GM12878 (cell line): ENCODE measurements at regions not wholly inside any gene's neighbourhood (a gene's known extent, or its start where the extent isn't known, plus 50 kb on each side); places are given as distances from the start of the nearest gene placed in this dataset.

Source experiments
- ATAC-seq: fragments of 200-7000 bp; cut with Tn5 transposase; 3 replicates; pipeline ENCODE4 v1.9.1; 2020; ENCODE audit warnings: mild to moderate bottlenecking, moderate library complexity
- BruUV-seq: library from RNA; stranded (reverse); fragments of 400-500 nt; replicated peaks from 2 replicates; lab custom pipeline; 2021; lab: Mats Ljungman, UMichigan
- CTCF ChIA-PET: fragments of 300-600 bp; sonication (Branson Sonifier 250); formaldehyde crosslinking; extraction: SDS; loops from one replicate; lab custom pipeline; 2021; ENCODE audit warnings: inconsistent platforms; lab: Yijun Ruan, JAX
- POLR2A ChIA-PET: fragments of 350-600 bp; formaldehyde crosslinking; extraction: SDS; loops from one replicate; lab custom pipeline; 2021; ENCODE audit warnings: inconsistent platforms; lab: Charles Lee
- RAD21 ChIA-PET: fragments of 300-600 bp; sonication (Branson Sonifier 250); formaldehyde crosslinking; loops from one replicate; lab custom pipeline; 2023; ENCODE audit warnings: antibody characterized with exemption; ENCODE audit not compliant: unreplicated experiment; lab: Charles Lee
- SMC1A ChIA-PET: fragments of 300-600 bp; sonication (Branson Sonifier 250); formaldehyde crosslinking; loops from one replicate; lab custom pipeline; 2023; ENCODE audit not compliant: unreplicated experiment, uncharacterized antibody; lab: Charles Lee
- DNase-seq: peaks from one replicate; pipeline ENCODE4 v3.0.0-alpha.2; 2011; ENCODE audit warnings: low read depth, low spot score
- FAIRE-seq: peaks from 3 replicates; lab custom pipeline; 2011; peaks lifted over from hg19 to GRCh38; lab: Jason Lieb, UNC
- H2AFZ ChIP-seq: 2 replicates; pipeline ENCODE4 v1.6.0; 2011; ENCODE audit warnings: low read depth, low read length, control low read depth; ENCODE audit not compliant: control insufficient read depth
- H3K27ac ChIP-seq: 2 replicates; pipeline ENCODE4 v1.5.1; 2011; ENCODE audit warnings: control low read depth; ENCODE audit not compliant: control insufficient read depth, insufficient read depth
- H3K27me3 ChIP-seq, 2 experiments: replicated peaks in 1 of 2; 2 replicates each; pipeline versions ENCODE4 v1.6.0 to v1.6.1; 2011; ENCODE audit warnings: low read length in 1 of 2; ENCODE audit not compliant: control insufficient read depth in 2 of 2, insufficient read depth in 2 of 2
- H3K36me3 ChIP-seq, 2 experiments: 2 replicates each; pipeline ENCODE4 v1.5.1; 2011; ENCODE audit warnings: low read length in 1 of 2; ENCODE audit not compliant: control insufficient read depth in 2 of 2, insufficient read depth in 2 of 2
- H3K4me1 ChIP-seq: 2 replicates; pipeline ENCODE4 v1.6.1; 2011; ENCODE audit warnings: mild to moderate bottlenecking, low read length, moderate library complexity, mixed read lengths; ENCODE audit not compliant: control insufficient read depth, insufficient read depth
- H3K4me2 ChIP-seq: 2 replicates; pipeline ENCODE4 v1.6.0; 2011; ENCODE audit warnings: control low read depth; ENCODE audit not compliant: control insufficient read depth, insufficient read depth
- H3K4me3 ChIP-seq: fragments of 200-600 bp; sonication (generic); 2 replicates; pipeline ENCODE4 v1.5.1; 2016
- H3K79me2 ChIP-seq: 2 replicates; pipeline ENCODE4 v1.6.0; 2011; ENCODE audit warnings: low read length; ENCODE audit not compliant: control insufficient read depth, insufficient read depth
- H3K9ac ChIP-seq: 2 replicates; pipeline ENCODE4 v1.8.0; 2011; ENCODE audit warnings: low read length, control low read depth, mixed read lengths; ENCODE audit not compliant: control insufficient read depth, insufficient read depth
- H3K9me3 ChIP-seq: replicated peaks from 3 replicates; pipeline ENCODE4 v1.5.1; 2011; ENCODE audit warnings: mild to moderate bottlenecking, low read length; ENCODE audit not compliant: control insufficient read depth, insufficient read depth
- H4K20me1 ChIP-seq: 2 replicates; pipeline ENCODE4 v1.6.0; 2011; ENCODE audit not compliant: control insufficient read depth, insufficient read depth
- ASH2L ChIP-seq: fragments of 300-600, 200-600 bp; sonication (generic); IDR thresholded peaks from 2 replicates; pipeline ENCODE4 v1.6.1; 2017; ENCODE audit warnings: low read depth, mild to moderate bottlenecking, borderline replicate concordance
- BCL11A ChIP-seq: IDR thresholded peaks from 2 replicates; pipeline ENCODE4 v1.6.1; 2011; ENCODE audit warnings: low read depth, low read length
- BHLHE40 ChIP-seq, 2 experiments: fragments of 450-650 bp in 1 of 2; IDR thresholded peaks; 2 replicates each; pipeline ENCODE4 v1.6.1; 2011 to 2017; ENCODE audit warnings: low read depth in 2 of 2, borderline replicate concordance in 1 of 2, improper control_type of control experiment in 1 of 2, low read length in 1 of 2, mild to moderate bottlenecking in 1 of 2
- CEBPB ChIP-seq, 2 experiments: fragments of 150-350 bp in 1 of 2; IDR thresholded peaks; 2 replicates each; pipeline ENCODE4 v1.6.1; 2012 to 2014; ENCODE audit warnings: low read depth in 2 of 2, low read length in 2 of 2, borderline replicate concordance in 1 of 2, inconsistent platforms in 1 of 2
- EED ChIP-seq: sonication (generic); IDR thresholded peaks from 2 replicates; pipeline ENCODE4 v1.6.1; 2016; ENCODE audit warnings: antibody characterized with exemption, low read depth
- ESRRA ChIP-seq: IDR thresholded peaks from 2 replicates; pipeline ENCODE4 v1.6.1; 2012; ENCODE audit warnings: mild to moderate bottlenecking, low read length, improper control_type of control experiment
- IRF5 ChIP-seq: fragments of 450-650 bp; IDR thresholded peaks from 2 replicates; pipeline ENCODE4 v1.6.1; 2017; ENCODE audit warnings: borderline replicate concordance
- NR2C1 ChIP-seq: fragments of 450-650 bp; IDR thresholded peaks from 2 replicates; pipeline ENCODE4 v1.6.1; 2017; ENCODE audit warnings: antibody characterized with exemption, mild to moderate bottlenecking, moderate library complexity
- PBX3 ChIP-seq: IDR thresholded peaks from 2 replicates; pipeline ENCODE4 v1.6.1; 2011; ENCODE audit warnings: mild to moderate bottlenecking, low read depth, low read length, moderate library complexity; ENCODE audit not compliant: insufficient replicate concordance
- RCOR1 ChIP-seq: conservative IDR thresholded peaks from 2 replicates; pipeline ENCODE4 v1.6.1; 2012; ENCODE audit warnings: low read depth, low read length, improper control_type of control experiment
- SIX5 ChIP-seq: IDR thresholded peaks from 2 replicates; pipeline ENCODE4 v1.6.1; 2011; ENCODE audit warnings: mild to moderate bottlenecking, low read depth, low read length, moderate library complexity; ENCODE audit not compliant: severe bottlenecking
- STAT1 ChIP-seq: fragments of 450-650 bp; conservative IDR thresholded peaks from 2 replicates; pipeline ENCODE4 v1.6.1; 2014; ENCODE audit warnings: antibody characterized with exemption, mild to moderate bottlenecking
- SUPT20H ChIP-seq: IDR thresholded peaks from 2 replicates; pipeline ENCODE4 v1.6.1; 2011; ENCODE audit warnings: low read depth, mild to moderate bottlenecking, low read length, moderate library complexity, borderline replicate concordance; ENCODE audit not compliant: control insufficient read depth
- ZNF622 ChIP-seq: fragments of 450-650 bp; IDR thresholded peaks from 2 replicates; pipeline ENCODE4 v1.6.1; 2017; ENCODE audit warnings: mild to moderate bottlenecking, inconsistent platforms
- ZZZ3 ChIP-seq: IDR thresholded peaks from 2 replicates; pipeline ENCODE4 v1.6.1; 2011; ENCODE audit warnings: low read depth; ENCODE audit not compliant: control insufficient read depth, insufficient read length
- WGBS: methylation state at CpG from one replicate; pipeline ENCODE4 v1.1.6; 2016; ENCODE audit warnings: low lambda C conversion rate; ENCODE audit not compliant: insufficient replicate concordance, insufficient coverage; ENCODE audit errors: missing lambda C conversion rate; 5-methylcytosine and 5-hydroxymethylcytosine counted together
- in situ Hi-C: fragments of 300-500 bp; cut with MboI; formaldehyde crosslinking; loops from 9 replicates; pipeline ENCODE4 v1.14.3; 2018; ENCODE audit warnings: mixed read lengths
- intact Hi-C: fragments of 100-400 bp; cut with micrococcal nuclease; formaldehyde crosslinking; loops from one replicate; pipeline ENCODE4 v1.14.2; 2022; ENCODE audit not compliant: unreplicated experiment
- TF ChIP-seq, protein P1 (sequence below): fragments of 450-650 bp; IDR thresholded peaks from 2 replicates; pipeline ENCODE4 v1.6.1; 2018; ENCODE audit warnings: mild to moderate bottlenecking, low read depth, moderate library complexity; ENCODE audit not compliant: partially characterized antibody
- TF ChIP-seq, protein P2 (sequence below): fragments of 450-650 bp; formaldehyde crosslinking; IDR thresholded peaks from 2 replicates; pipeline ENCODE4 v1.4.0; 2020; ENCODE audit warnings: mild to moderate bottlenecking, moderate library complexity

DNA sequence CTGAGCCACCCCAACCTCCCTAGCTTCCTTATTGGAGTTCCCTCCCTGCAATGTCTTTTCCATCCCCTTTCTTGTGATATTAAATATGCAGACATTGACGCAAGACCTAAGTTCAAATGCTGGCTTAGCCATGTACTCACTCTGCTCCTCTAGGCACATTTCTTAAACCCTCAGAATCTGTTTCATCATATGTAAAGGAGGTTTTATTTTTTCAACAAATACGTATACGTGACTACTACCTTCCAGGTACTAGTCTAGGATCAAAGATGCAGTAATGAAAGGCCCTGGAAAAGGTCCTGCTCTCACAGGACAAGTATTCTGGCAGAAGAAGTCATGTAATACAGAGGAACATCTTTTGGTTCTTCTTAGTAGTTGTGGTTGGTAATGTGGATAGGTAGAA, 98.6 kb downstream of the SIPA1L2 start:
- SMC1A ChIA-PET: no interaction called here
- Histone ChIP-seq H3K36me3 (no peaks in the 10 kb centered on the region), H3K4me3 (no peak overlapping the region), H3K9me3 (no peaks in the 10 kb centered on the region), H3K27me3 (no peaks in the 10 kb centered on the region; a peak in 2 of 4 replicates), H4K20me1 (no peaks in the 10 kb centered on the region), H3K27ac (no peak overlapping the region), H3K4me1 (no peaks in the 10 kb centered on the region), H3K79me2 (no peaks in the 10 kb centered on the region), H2AFZ (no peak overlapping the region), H3K9ac (no peak overlapping the region), H3K4me2 (no peak overlapping the region)
- in situ Hi-C loops (no loop called here), intact Hi-C loops (no loop called here)
- RAD21 ChIA-PET: no interaction called here
- no peak for ATAC-seq
- CTCF ChIA-PET: no interaction called here
- no peak for DNase-seq
- BruUV-seq: no TSS peak
- no peak for FAIRE-seq
- 37% methylated on average over 3 of the region's 3 CpGs for WGBS
- POLR2A ChIA-PET: no interaction called here
- TF ChIP-seq ESRRA (no peak), SIX5 (no peak), ZNF622 (no peak), NR2C1 (no peak), ZZZ3 (no peak), CEBPB (IDR thresholded peaks at IDR 0.05; ENCODE audit: borderline replicate concordance in 1 of 2, low read depth in 2 of 2, low read length in 2 of 2) (no peak), EED (no peak), BHLHE40 (IDR thresholded peaks at IDR 0.05; ENCODE audit: borderline replicate concordance in 1 of 2, low read depth in 2 of 2, low read length in 1 of 2) (no peak), BCL11A (no peak), IRF5 (no peak), RCOR1 (no peak), STAT1 (no peak), ASH2L (no peak), SUPT20H (no peak), PBX3 (no peak)
- TF ChIP-seq, protein P1, sequence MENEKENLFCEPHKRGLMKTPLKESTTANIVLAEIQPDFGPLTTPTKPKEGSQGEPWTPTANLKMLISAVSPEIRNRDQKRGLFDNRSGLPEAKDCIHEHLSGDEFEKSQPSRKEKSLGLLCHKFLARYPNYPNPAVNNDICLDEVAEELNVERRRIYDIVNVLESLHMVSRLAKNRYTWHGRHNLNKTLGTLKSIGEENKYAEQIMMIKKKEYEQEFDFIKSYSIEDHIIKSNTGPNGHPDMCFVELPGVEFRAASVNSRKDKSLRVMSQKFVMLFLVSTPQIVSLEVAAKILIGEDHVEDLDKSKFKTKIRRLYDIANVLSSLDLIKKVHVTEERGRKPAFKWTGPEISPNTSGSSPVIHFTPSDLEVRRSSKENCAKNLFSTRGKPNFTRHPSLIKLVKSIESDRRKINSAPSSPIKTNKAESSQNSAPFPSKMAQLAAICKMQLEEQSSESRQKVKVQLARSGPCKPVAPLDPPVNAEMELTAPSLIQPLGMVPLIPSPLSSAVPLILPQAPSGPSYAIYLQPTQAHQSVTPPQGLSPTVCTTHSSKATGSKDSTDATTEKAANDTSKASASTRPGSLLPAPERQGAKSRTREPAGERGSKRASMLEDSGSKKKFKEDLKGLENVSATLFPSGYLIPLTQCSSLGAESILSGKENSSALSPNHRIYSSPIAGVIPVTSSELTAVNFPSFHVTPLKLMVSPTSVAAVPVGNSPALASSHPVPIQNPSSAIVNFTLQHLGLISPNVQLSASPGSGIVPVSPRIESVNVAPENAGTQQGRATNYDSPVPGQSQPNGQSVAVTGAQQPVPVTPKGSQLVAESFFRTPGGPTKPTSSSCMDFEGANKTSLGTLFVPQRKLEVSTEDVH: no peak
- TF ChIP-seq, protein P2, sequence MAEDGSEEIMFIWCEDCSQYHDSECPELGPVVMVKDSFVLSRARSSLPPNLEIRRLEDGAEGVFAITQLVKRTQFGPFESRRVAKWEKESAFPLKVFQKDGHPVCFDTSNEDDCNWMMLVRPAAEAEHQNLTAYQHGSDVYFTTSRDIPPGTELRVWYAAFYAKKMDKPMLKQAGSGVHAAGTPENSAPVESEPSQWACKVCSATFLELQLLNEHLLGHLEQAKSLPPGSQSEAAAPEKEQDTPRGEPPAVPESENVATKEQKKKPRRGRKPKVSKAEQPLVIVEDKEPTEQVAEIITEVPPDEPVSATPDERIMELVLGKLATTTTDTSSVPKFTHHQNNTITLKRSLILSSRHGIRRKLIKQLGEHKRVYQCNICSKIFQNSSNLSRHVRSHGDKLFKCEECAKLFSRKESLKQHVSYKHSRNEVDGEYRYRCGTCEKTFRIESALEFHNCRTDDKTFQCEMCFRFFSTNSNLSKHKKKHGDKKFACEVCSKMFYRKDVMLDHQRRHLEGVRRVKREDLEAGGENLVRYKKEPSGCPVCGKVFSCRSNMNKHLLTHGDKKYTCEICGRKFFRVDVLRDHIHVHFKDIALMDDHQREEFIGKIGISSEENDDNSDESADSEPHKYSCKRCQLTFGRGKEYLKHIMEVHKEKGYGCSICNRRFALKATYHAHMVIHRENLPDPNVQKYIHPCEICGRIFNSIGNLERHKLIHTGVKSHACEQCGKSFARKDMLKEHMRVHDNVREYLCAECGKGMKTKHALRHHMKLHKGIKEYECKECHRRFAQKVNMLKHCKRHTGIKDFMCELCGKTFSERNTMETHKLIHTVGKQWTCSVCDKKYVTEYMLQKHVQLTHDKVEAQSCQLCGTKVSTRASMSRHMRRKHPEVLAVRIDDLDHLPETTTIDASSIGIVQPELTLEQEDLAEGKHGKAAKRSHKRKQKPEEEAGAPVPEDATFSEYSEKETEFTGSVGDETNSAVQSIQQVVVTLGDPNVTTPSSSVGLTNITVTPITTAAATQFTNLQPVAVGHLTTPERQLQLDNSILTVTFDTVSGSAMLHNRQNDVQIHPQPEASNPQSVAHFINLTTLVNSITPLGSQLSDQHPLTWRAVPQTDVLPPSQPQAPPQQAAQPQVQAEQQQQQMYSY (CRISPR knock-in tag): no peak
